A549 (cell line): ENCODE measurements at regions not wholly inside any gene's neighbourhood (a gene's known extent, or its start where the extent isn't known, plus 50 kb on each side); places are given as distances from the start of the nearest gene placed in this dataset.

Experiments
- POLR2AphosphoS2 ChIP-seq: conservative IDR thresholded peaks from 2 replicates; pipeline ENCODE4 v1.6.1; 2012; ENCODE audit warnings: low read length, improper control_type of control experiment, inconsistent platforms
- TF ChIP-seq, protein P1 (sequence below): fragments of >200 bp; sonication (Bioruptor Twin); formaldehyde crosslinking; IDR thresholded peaks from 3 replicates; pipeline ENCODE4 v1.5.1; 2016

DNA sequence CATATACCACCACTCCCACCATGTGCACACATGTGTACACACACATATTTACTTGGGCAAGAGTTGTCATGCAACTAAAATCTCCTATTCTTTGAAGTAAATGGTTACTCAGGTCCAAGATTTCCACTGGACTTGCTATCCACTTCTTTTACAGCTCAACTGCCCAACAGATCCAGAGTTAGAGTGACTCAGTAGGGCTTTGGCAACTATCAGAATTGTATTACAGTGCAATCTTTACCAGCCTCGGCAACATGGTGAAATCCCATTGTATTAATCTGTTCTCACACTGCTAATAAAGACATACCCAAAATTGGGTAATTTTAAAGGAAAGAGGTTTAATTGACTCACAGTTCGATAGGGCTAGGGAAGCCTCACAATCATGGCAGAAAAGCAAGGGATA is 51.9 kb upstream of the ABLIM1 start:
- TF ChIP-seq, protein P1, sequence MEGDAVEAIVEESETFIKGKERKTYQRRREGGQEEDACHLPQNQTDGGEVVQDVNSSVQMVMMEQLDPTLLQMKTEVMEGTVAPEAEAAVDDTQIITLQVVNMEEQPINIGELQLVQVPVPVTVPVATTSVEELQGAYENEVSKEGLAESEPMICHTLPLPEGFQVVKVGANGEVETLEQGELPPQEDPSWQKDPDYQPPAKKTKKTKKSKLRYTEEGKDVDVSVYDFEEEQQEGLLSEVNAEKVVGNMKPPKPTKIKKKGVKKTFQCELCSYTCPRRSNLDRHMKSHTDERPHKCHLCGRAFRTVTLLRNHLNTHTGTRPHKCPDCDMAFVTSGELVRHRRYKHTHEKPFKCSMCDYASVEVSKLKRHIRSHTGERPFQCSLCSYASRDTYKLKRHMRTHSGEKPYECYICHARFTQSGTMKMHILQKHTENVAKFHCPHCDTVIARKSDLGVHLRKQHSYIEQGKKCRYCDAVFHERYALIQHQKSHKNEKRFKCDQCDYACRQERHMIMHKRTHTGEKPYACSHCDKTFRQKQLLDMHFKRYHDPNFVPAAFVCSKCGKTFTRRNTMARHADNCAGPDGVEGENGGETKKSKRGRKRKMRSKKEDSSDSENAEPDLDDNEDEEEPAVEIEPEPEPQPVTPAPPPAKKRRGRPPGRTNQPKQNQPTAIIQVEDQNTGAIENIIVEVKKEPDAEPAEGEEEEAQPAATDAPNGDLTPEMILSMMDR = no peak
- no peak for TF ChIP-seq POLR2AphosphoS2
